K562 (cell line): ENCODE measurements at regions not wholly inside any gene's neighbourhood (a gene's known extent, or its start where the extent isn't known, plus 50 kb on each side); places are given as distances from the start of the nearest gene placed in this dataset.

Experiments
- ATAC-seq: fragments of 200-7000 bp; cut with Tn5 transposase; 3 replicates; pipeline ENCODE4 v1.9.1; 2020; ENCODE audit warnings: moderate library complexity
- BruUV-seq: library from RNA; stranded (reverse); fragments of 400-500 nt; replicated peaks from 2 replicates; lab custom pipeline; 2021; lab: Mats Ljungman, UMichigan
- CTCF ChIA-PET: fragments of 300-600 bp; formaldehyde crosslinking; extraction: SDS; loops from one replicate; lab custom pipeline; 2021; ENCODE audit warnings: low intra/inter-chr PET ratio; lab: Yijun Ruan, JAX
- POLR2A ChIA-PET: fragments of 300-600, 350-650 bp; sonication (Branson Sonifier 250); formaldehyde crosslinking; extraction: SDS; loops from one replicate; lab custom pipeline; 2021; ENCODE audit warnings: antibody characterized with exemption, inconsistent platforms; lab: Yijun Ruan, JAX
- DNase-seq, 4 experiments: peaks; one replicate each; pipeline versions ENCODE4 v3.0.0 to v3.0.0-alpha.2; 2011 to 2018; ENCODE audit warnings: low spot score in 3 of 4, mixed read lengths in 3 of 4; ENCODE audit errors: extremely low read depth in 1 of 4
- FAIRE-seq: peaks from 2 replicates; lab custom pipeline; 2011; peaks lifted over from hg19 to GRCh38; lab: Jason Lieb, UNC
- H2AFZ ChIP-seq: 2 replicates; pipeline ENCODE4 v1.6.0; 2011; ENCODE audit warnings: low read depth, low read length, control low read depth, inconsistent platforms
- H3K27ac ChIP-seq: fragments of 200-600 bp; 3 replicates; pipeline ENCODE4 v1.8.0; 2011; ENCODE audit warnings: low read depth, mild to moderate bottlenecking, control low read depth, inconsistent platforms, low read length, moderate library complexity, mixed read lengths; ENCODE audit errors: extremely low read depth
- H3K27me3 ChIP-seq, 2 experiments: fragments of 300-600 bp in 1 of 2; 2 replicates in 1 of 2; 3 replicates in 1 of 2; pipeline versions ENCODE4 v1.6.0 to v1.8.0; 2011; ENCODE audit warnings: inconsistent platforms in 2 of 2, low read length in 2 of 2, mild to moderate bottlenecking in 1 of 2, mixed read lengths in 1 of 2, moderate library complexity in 1 of 2; ENCODE audit not compliant: control insufficient read depth in 2 of 2, insufficient read depth in 2 of 2
- H3K36me3 ChIP-seq: fragments of 300-600 bp; 3 replicates; pipeline ENCODE4 v1.8.0; 2011; ENCODE audit warnings: mild to moderate bottlenecking, low read length, inconsistent platforms; ENCODE audit not compliant: control insufficient read depth, insufficient read depth
- H3K4me1 ChIP-seq, 2 experiments: fragments of 200-600 bp in 1 of 2; replicated peaks in 1 of 2; 2 replicates in 1 of 2; 3 replicates in 1 of 2; pipeline versions ENCODE4 v1.5.1 to v1.8.0; 2011; ENCODE audit warnings: inconsistent platforms in 2 of 2, low read length in 2 of 2, mild to moderate bottlenecking in 1 of 2, mixed read lengths in 1 of 2, moderate library complexity in 1 of 2; ENCODE audit not compliant: control insufficient read depth in 2 of 2, insufficient read depth in 2 of 2
- H3K4me2 ChIP-seq: 2 replicates; pipeline ENCODE4 v1.6.1; 2011; ENCODE audit warnings: low read length, control low read depth, inconsistent platforms, mixed read lengths; ENCODE audit not compliant: insufficient read depth
- H3K4me3 ChIP-seq: fragments of 200-600 bp; sonication (generic), shearing (Covaris generic); 2 replicates; pipeline ENCODE4 v1.5.1; 2016; ENCODE audit warnings: control low read depth, inconsistent platforms
- H3K79me2 ChIP-seq: fragments of 200-600 bp; 3 replicates; pipeline ENCODE4 v1.8.0; 2011; ENCODE audit warnings: low read length, inconsistent platforms; ENCODE audit not compliant: control insufficient read depth, insufficient read depth
- H3K9ac ChIP-seq, 2 experiments: 2 replicates each; pipeline versions ENCODE4 v1.6.0 to v1.6.1; 2011; ENCODE audit warnings: low read depth in 2 of 2, low read length in 2 of 2, control low read depth in 1 of 2, inconsistent platforms in 1 of 2, mild to moderate bottlenecking in 1 of 2, mixed read lengths in 1 of 2; ENCODE audit not compliant: insufficient read depth in 1 of 2
- H3K9me1 ChIP-seq: one replicate; pipeline ENCODE4 v1.6.0; 2011; ENCODE audit warnings: inconsistent platforms, mild to moderate bottlenecking, low read length, moderate library complexity; ENCODE audit not compliant: control insufficient read depth, insufficient read depth
- H3K9me3 ChIP-seq: replicated peaks from 2 replicates; pipeline ENCODE4 v1.5.1; 2011; ENCODE audit warnings: low read depth, low read length, inconsistent platforms; ENCODE audit not compliant: control insufficient read depth, insufficient read depth
- H4K20me1 ChIP-seq: replicated peaks from 2 replicates; pipeline ENCODE4 v1.6.1; 2011; ENCODE audit warnings: low read length, inconsistent platforms, mixed read lengths; ENCODE audit not compliant: control insufficient read depth, insufficient read depth
- AFF1 ChIP-seq, 2 experiments: fragments of 450-650 bp; IDR thresholded peaks; 2 replicates each; pipeline ENCODE4 v1.6.1; 2018; ENCODE audit warnings: mild to moderate bottlenecking in 2 of 2, low read depth in 1 of 2; ENCODE audit not compliant: partially characterized antibody in 2 of 2
- FOXJ2 ChIP-seq: fragments of 200-800 bp; sonication (Bioruptor generic); IDR thresholded peaks from 2 replicates; pipeline ENCODE4 v1.6.1; 2016; ENCODE audit warnings: missing genetic modification characterization, missing compliant biosample characterization
- HEY1 ChIP-seq: fragments of 250-450 bp; sonication (Bioruptor Pico); IDR thresholded peaks from 2 replicates; pipeline ENCODE4 v1.5.0; 2020; ENCODE audit warnings: mild to moderate bottlenecking, moderate library complexity, borderline replicate concordance
- KDM4B ChIP-seq, 2 experiments: fragments of 450-650 bp in 1 of 2; sonication (generic) in 1 of 2; IDR thresholded peaks; 2 replicates each; pipeline ENCODE4 v1.6.1; 2016 to 2017; ENCODE audit warnings: borderline replicate concordance in 2 of 2, antibody characterized with exemption in 1 of 2, low read depth in 1 of 2, mild to moderate bottlenecking in 1 of 2
- MCM5 ChIP-seq: fragments of 450-650 bp; IDR thresholded peaks from 2 replicates; pipeline ENCODE4 v1.6.1; 2016; ENCODE audit warnings: low read depth
- MEIS2 ChIP-seq: fragments of 450-650 bp; IDR thresholded peaks from 2 replicates; pipeline ENCODE4 v1.6.1; 2014; ENCODE audit warnings: mild to moderate bottlenecking; ENCODE audit not compliant: partially characterized antibody
- PHF8 ChIP-seq: fragments of 200-600 bp; sonication (generic); IDR thresholded peaks from 2 replicates; pipeline ENCODE4 v1.6.1; 2012; ENCODE audit warnings: mixed run types, mild to moderate bottlenecking, inconsistent platforms, low read length, moderate library complexity, borderline replicate concordance
- RCOR1 ChIP-seq, 2 experiments: IDR thresholded peaks; 2 replicates each; pipeline ENCODE4 v1.6.1; 2012; ENCODE audit warnings: low read depth in 2 of 2, low read length in 2 of 2, borderline replicate concordance in 1 of 2, improper control_type of control experiment in 1 of 2
- SMAD3 ChIP-seq: fragments of 450-650 bp; formaldehyde crosslinking; conservative IDR thresholded peaks from 2 replicates; pipeline ENCODE4 v1.4.0; 2020; ENCODE audit warnings: mild to moderate bottlenecking
- TCFL5 ChIP-seq: fragments of 250-450 bp; sonication (Bioruptor Pico); conservative IDR thresholded peaks from 2 replicates; pipeline ENCODE4 v1.6.1; 2021; ENCODE audit warnings: mild to moderate bottlenecking, moderate library complexity, matching md5 sums
- ZEB2 ChIP-seq: fragments of 450-650 bp; IDR thresholded peaks from 2 replicates; pipeline ENCODE4 v1.6.1; 2016
- ZNF165 ChIP-seq: fragments of 250-450 bp; sonication (Bioruptor Pico); IDR thresholded peaks from 2 replicates; pipeline ENCODE4 v1.4.0; 2020; ENCODE audit warnings: borderline replicate concordance
- WGBS: fragments of 100-300 bp; shearing (Covaris generic); methylation state at CpG from one replicate; pipeline ENCODE4 v1.1.6; 2016; ENCODE audit warnings: low coverage, mixed read lengths; ENCODE audit not compliant: insufficient coverage; ENCODE audit errors: missing lambda C conversion rate; 5-methylcytosine and 5-hydroxymethylcytosine counted together
- in situ Hi-C: fragments of 300-500 bp; cut with MboI; formaldehyde crosslinking; loops from 4 replicates; pipeline ENCODE4 v1.15.0; 2018; ENCODE audit warnings: inconsistent platforms, mixed read lengths
- intact Hi-C: fragments of 100-400 bp; cut with micrococcal nuclease; formaldehyde crosslinking; loops from 2 replicates; pipeline ENCODE4 v1.14.2; 2022

DNA sequence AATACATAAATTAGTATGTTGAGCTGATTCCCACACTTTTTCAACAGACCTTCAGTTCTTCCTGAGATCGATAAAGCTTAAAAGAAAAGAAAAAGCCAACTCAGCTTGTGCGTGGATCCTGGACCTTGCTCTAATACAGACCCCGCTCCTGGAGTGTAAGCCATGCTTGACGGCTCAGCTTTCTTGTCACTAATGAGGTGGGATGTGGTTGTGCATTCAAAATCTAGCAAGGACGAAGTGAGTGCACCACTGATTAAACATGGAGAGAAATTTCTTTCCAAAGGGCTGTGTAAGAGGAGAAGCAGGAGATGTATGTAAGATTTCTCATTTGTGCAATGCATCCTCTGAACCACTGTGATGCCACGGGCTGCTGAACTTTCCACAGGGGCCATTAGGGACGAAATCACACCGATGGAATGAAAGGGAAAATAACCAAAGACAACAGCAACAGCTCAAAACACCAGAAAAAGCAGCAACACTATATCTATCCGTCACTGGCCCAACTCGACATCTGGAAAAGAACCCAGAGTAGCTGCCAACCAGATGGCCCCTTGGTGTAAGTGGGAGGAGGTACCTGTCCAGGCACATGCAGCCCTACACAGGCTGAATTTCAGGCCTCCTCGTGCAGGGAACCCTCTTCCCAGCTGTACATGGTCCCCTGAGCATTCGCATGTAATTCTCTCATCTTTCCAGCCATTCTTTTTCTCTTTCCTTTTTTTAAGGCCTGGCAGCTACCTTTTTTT lies 178.9 kb downstream of the SREK1 start:
- no peaks in the 10 kb centered on the region for H4K20me1 ChIP-seq

More for the DNA sequence above, 178.9 kb downstream of the SREK1 start:
- H3K27me3 ChIP-seq = peaks cover 4 to 6% of the 10 kb centered on the region in 2 experiments; a peak in 3 of 5 replicates
- no peak for ATAC-seq
- intact Hi-C loops (no loop called here), in situ Hi-C loops (no loop called here)
- H3K9me1 ChIP-seq = no peaks in the 10 kb centered on the region
- under 1% methylated on average over 12 of the region's 12 CpGs for WGBS
- ChIA-PET POLR2A (interaction anchor here (0.8 kb wide), 1 partner anchor 14 kb away, joined by 4 read pairs; no protein-coding TSS in a partner anchor), CTCF (no interaction called here)
- no peak overlapping the region for H3K9ac ChIP-seq
- no peaks in the 10 kb centered on the region for H3K9me3 ChIP-seq
- H3K4me3 ChIP-seq = no peak overlapping the region
- H3K79me2 ChIP-seq = no peaks in the 10 kb centered on the region
- no peaks in the 10 kb centered on the region for H3K4me1 ChIP-seq
- BruUV-seq = no TSS peak
- TF ChIP-seq TCFL5 (CRISPR knock-in tag) (no peak), FOXJ2 (no peak), SMAD3 (no peak), AFF1 (IDR thresholded peaks at IDR 0.05; ENCODE audit: low read depth in 1 of 2, partially characterized antibody in 2 of 2) (no peak), RCOR1 (IDR thresholded peaks at IDR 0.05; ENCODE audit: borderline replicate concordance in 1 of 2, low read depth in 2 of 2, low read length in 2 of 2) (no peak), HEY1 (CRISPR knock-in tag) (no peak), ZNF165 (no peak), MCM5 (no peak), ZEB2 (no peak), KDM4B (IDR thresholded peaks at IDR 0.05; ENCODE audit: borderline replicate concordance in 2 of 2, low read depth in 1 of 2) (no peak), MEIS2 (no peak), PHF8 (no peak)
- no peak for DNase-seq
- H3K4me2 ChIP-seq = no peak overlapping the region
- no peak overlapping the region for H3K27ac ChIP-seq
- no peak overlapping the region for H2AFZ ChIP-seq
- no peak for FAIRE-seq
- no peaks in the 10 kb centered on the region for H3K36me3 ChIP-seq
